ENCODE measurements at regions not wholly inside any gene's neighbourhood (a gene's known extent, or its start where the extent isn't known, plus 50 kb on each side); places are given as distances from the start of the nearest gene placed in this dataset.

DNA sequence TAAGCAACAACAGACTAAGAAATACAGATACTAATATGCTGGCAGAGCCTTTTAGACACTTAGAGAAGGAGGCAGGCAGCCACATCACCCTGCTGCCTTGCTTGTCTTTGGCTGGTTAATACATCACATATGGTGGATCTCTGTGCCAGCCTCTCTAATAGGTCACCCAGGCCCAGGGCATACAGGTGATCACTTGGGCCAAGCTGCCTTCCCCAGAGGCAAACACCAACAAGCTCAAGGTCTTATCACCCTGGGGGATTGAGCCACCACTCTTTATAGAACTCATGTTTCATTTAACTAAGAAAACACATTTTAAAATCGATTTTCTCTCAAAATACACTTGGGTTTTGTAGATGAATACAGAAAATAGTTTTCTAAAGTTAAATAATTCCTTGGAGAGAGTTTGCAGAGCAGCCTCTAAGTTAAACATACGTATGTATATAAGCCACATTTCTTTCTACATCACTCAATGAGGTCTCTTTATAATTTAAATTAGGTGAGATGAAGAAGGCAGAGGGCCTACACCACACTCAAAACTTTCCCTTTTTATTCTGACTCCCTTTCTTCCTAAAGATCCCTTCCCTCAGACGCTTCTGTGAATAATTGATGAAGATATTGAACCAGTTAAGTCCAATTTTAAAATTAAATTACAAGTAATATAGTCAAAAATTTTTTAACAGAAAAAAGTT, 556.8 kb upstream of the GHITM start:
- Mint-ChIP-seq H3K27me3 (no peaks in the 10 kb centered on the region), H3K9me3 (no peaks in the 10 kb centered on the region), H3K36me3 (ENCODE audit: low read depth) (no peaks in the 10 kb centered on the region), H3K4me3 (no peak overlapping the region), H3K27ac (no peak overlapping the region), H3K4me1 (no peaks in the 10 kb centered on the region)
- intact Hi-C loops (cut with micrococcal nuclease): no loop called here
- no peak for DNase-seq

DNA sequence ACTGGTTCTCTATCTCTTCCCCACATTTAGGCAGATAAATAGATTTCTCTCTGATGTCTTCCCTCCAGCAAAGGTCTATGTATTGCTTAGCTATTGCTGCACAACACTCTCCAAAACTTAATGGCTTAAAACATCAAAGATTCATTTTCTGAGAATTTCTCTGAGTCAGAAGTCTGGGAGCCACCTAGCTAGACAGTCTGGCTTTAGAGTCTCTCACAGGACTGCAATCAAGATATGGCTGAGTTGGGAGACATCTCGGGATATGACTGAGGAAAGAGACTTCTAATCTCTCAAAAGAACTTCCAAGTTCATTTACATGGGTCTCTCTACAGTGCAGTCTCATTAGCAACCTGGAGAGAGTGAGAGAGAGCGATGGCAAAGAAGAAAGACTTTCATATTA, 553.6 kb upstream of the GHITM start:
- Mint-ChIP-seq H3K4me1 (no peaks in the 10 kb centered on the region), H3K4me3 (no peak overlapping the region), H3K9me3 (no peaks in the 10 kb centered on the region), H3K27me3 (no peaks in the 10 kb centered on the region), H3K36me3 (ENCODE audit: low read depth) (no peaks in the 10 kb centered on the region), H3K27ac (no peak overlapping the region)
- intact Hi-C loops (cut with micrococcal nuclease): no loop called here
- no peak for DNase-seq

DNA sequence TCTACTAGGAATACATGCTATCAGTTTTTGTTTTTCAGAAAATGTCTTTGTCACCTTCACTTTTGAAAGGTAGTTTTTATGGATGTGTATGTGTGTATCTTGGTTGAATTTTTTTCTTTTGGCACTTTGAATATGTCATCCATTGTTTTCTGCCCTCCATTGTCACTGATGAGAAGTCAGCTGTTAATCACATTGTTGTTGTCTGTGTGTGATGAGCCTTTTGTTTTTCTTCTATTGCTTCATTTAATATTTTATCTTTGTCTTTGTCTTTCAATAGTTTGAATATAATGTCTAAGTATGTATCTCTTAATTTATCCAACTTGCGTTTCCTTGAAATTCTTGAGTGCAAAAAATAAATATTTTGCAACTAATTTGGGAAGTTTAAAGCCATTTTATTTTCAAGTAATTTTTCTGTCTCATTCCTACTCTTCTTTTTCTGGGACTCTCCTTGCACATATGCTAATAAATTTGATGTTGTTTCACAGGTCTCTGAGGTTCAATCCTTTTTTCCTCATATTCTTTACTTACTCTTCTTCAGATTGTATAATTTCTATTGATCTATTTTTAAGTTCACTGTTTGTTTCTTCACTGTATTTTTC, 546.9 kb upstream of the GHITM start:
- Mint-ChIP-seq H3K9me3 (peaks cover 7% of the 10 kb centered on the region), H3K27ac (no peak overlapping the region), H3K27me3 (no peaks in the 10 kb centered on the region), H3K4me3 (no peak overlapping the region), H3K4me1 (no peaks in the 10 kb centered on the region), H3K36me3 (ENCODE audit: low read depth) (no peaks in the 10 kb centered on the region)
- intact Hi-C loops (cut with micrococcal nuclease): no loop called here
- no peak for DNase-seq

DNA sequence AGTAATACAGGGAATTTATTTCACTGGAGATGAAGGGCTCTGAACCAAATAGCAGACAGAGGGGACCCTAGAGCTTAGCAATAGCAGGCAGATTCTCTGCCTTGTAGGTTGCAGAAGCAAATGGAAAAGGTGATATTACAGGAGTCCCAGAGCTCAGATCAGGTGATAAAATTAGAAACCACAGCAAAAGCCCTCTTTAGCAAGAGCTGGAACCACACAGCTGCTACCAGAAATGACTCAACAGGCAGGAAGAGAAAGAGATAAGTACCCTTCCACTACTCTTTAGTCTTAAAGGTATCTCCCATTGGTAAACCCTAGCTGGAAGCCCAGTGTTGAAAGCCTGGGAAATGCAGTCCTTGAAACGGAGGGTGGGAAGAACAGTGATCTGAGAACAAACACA, 535.6 kb upstream of the GHITM start:
- Mint-ChIP-seq H3K4me1 (peaks cover 3% of the 10 kb centered on the region), H3K36me3 (ENCODE audit: low read depth) (no peaks in the 10 kb centered on the region), H3K27ac (no peak overlapping the region), H3K9me3 (peaks cover 5% of the 10 kb centered on the region), H3K4me3 (no peak overlapping the region), H3K27me3 (no peaks in the 10 kb centered on the region)
- intact Hi-C loops (cut with micrococcal nuclease): loop anchor here (10.0 kb wide), 1 partner anchor 81 kb away; no protein-coding TSS in a partner anchor
- DNase-seq: no peak

DNA sequence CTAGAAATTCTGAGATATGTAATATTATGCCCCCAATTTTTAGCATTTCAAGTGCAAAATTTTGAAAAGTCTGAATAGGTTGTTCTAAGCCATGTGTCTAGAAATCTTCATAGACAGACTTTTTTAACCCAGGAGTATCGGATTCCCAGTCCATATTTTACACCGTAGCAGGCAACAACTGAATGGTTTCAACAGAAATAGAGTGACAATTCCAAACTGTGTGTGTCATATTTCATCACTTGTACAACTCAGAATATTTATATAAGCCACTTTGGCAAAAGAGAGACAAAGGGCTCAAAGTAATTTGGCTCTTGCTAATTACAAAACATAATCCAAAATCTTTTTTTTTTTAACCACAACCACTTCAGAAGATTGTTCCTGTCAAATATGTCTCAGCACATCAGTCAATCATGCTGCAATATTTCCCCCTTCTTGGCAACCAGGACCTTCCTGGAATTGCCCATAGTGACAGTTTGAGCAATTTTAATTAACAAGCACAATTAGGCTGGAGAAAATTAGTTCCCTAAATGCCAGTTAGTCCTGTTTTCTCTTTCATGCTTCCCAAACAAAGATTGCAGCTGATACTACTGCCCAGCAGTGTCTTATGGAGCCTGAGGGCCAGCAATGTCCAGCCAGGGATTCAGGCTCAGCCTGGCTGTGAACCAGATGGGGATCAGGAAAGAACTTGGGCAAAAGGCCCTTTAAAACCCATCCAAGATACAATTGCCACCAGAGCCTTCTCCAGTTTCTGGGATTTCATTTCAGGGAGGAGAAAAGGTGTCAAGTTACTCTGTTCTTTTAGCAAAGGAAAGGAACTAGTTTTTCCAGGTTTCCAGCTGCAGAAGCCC, 533.3 kb upstream of the GHITM start:
- Mint-ChIP-seq H3K27ac (no peak overlapping the region), H3K9me3 (no peaks in the 10 kb centered on the region), H3K27me3 (no peaks in the 10 kb centered on the region), H3K36me3 (ENCODE audit: low read depth) (no peaks in the 10 kb centered on the region), H3K4me3 (no peak overlapping the region), H3K4me1 (peaks cover 3% of the 10 kb centered on the region)
- intact Hi-C loops (cut with micrococcal nuclease): loop anchor here (10.0 kb wide), 1 partner anchor 79 kb away; no protein-coding TSS in a partner anchor
- DNase-seq: no peak

DNA sequence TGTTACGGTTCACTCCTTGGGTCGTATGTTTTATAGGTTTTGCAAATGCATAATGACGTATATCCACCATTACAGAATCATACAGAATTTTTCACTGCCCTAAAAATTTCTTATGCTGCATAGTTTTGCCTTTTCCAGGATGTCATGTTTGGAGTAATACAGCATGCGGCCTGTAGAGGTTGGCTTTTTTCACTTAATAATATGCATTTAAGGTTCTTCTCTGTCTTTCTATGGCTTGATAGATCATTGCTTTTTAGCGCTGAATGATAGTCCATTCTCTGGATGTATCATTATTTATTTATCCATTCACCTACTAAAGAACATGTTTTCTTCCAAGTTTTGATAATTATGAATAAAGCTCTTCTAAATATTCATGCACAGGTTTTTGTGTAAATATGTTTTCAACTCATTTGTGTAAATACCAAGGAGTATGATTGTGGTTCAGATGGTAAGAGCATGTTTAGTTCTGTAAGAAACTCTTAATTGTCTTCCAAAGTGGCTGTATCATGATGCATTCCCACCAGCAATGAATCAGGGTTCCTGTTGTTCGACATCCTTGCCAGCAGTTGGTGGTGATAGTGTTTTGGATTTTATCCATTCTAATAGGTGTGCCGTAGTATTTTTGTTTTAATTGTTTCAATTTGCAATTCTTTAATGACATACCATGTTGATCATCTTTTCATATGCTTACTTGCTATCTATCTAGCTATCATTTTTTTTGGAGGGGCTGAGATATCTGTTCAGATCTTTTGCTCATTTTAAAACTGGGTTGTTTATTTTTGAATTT, 531.2 kb upstream of the GHITM start:
- no peaks in the 10 kb centered on the region for H3K9me3 Mint-ChIP-seq
- no peaks in the 10 kb centered on the region for H3K36me3 Mint-ChIP-seq (ENCODE audit: low read depth)
- no peaks in the 10 kb centered on the region for H3K27me3 Mint-ChIP-seq
- H3K27ac Mint-ChIP-seq: no peak overlapping the region
- peaks cover 3% of the 10 kb centered on the region for H3K4me1 Mint-ChIP-seq
- DNase-seq: no peak
- no peak overlapping the region for H3K4me3 Mint-ChIP-seq
- intact Hi-C loops (cut with micrococcal nuclease): loop anchor here (10.0 kb wide), 1 partner anchor 77 kb away; no protein-coding TSS in a partner anchor

DNA sequence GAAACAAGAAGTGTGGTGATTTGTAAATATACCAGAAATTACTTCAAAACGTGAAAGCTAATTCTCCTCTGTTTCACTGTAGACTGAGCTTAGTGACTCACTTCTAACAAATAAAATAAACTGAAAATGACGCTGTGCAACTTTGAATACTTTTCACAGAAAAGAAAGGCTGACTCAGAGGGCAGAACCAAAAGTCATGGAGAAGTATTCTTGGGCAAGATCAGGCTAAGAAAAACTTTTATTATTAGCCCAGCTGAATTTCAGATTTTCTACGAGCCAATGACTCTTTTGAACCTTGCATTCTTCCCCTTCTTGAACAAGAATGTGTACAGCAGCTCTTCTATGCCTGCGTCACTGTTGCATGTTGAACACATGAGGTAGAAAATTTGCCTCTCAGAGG, 527.3 kb upstream of the GHITM start:
- DNase-seq: no peak
- Mint-ChIP-seq H3K27ac (no peak overlapping the region), H3K9me3 (no peaks in the 10 kb centered on the region), H3K4me1 (no peaks in the 10 kb centered on the region), H3K27me3 (no peaks in the 10 kb centered on the region), H3K4me3 (no peak overlapping the region), H3K36me3 (ENCODE audit: low read depth) (no peaks in the 10 kb centered on the region)
- intact Hi-C loops (cut with micrococcal nuclease): no loop called here

DNA sequence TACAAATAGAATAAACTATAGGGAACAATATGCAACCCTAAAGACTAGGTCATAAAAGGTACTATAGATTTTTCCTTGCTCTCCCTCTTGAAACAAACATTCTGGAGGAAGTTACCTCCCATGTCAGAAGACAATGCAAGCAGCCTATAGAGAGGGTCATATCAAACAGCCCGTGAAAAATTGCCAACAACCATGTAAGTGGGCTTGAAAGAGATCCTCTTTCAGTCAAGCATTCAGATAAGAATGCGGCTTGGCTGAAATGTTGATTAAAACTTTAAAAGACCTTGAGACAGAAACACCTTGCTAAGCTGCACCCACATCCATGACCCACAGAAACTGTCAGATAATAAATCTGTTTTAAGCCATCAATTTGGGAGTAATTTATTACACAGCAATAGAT, 526.6 kb upstream of the GHITM start:
- Mint-ChIP-seq H3K4me1 (no peaks in the 10 kb centered on the region), H3K27me3 (no peaks in the 10 kb centered on the region), H3K9me3 (no peaks in the 10 kb centered on the region), H3K4me3 (no peak overlapping the region), H3K36me3 (ENCODE audit: low read depth) (no peaks in the 10 kb centered on the region), H3K27ac (no peak overlapping the region)
- intact Hi-C loops (cut with micrococcal nuclease): no loop called here
- DNase-seq: no peak

DNA sequence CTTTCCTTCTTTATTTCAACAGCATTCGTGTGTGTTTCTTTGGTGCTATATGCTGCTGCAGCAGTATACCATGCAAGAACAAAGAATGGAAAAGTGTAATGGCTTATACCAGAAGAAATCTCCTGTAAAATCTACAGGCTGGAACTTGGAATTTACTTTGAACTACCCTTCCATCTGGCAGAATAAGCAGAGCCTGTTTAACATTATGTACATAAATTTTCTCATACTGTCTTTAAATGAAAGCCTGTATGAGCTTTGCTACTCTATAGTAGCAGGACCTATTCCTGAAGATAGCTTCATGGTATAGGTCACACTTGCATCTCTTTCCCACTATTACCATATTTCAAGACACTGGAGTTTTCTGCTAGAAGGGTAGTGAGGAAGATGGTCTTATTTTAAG, 522.1 kb upstream of the GHITM start:
- no peaks in the 10 kb centered on the region for H3K27me3 Mint-ChIP-seq
- no peak for DNase-seq
- no peaks in the 10 kb centered on the region for H3K4me1 Mint-ChIP-seq
- peaks cover 5% of the 10 kb centered on the region for H3K9me3 Mint-ChIP-seq
- intact Hi-C loops (cut with micrococcal nuclease): no loop called here
- H3K27ac Mint-ChIP-seq: no peak overlapping the region
- no peaks in the 10 kb centered on the region for H3K36me3 Mint-ChIP-seq (ENCODE audit: low read depth)
- H3K4me3 Mint-ChIP-seq: no peak overlapping the region

DNA sequence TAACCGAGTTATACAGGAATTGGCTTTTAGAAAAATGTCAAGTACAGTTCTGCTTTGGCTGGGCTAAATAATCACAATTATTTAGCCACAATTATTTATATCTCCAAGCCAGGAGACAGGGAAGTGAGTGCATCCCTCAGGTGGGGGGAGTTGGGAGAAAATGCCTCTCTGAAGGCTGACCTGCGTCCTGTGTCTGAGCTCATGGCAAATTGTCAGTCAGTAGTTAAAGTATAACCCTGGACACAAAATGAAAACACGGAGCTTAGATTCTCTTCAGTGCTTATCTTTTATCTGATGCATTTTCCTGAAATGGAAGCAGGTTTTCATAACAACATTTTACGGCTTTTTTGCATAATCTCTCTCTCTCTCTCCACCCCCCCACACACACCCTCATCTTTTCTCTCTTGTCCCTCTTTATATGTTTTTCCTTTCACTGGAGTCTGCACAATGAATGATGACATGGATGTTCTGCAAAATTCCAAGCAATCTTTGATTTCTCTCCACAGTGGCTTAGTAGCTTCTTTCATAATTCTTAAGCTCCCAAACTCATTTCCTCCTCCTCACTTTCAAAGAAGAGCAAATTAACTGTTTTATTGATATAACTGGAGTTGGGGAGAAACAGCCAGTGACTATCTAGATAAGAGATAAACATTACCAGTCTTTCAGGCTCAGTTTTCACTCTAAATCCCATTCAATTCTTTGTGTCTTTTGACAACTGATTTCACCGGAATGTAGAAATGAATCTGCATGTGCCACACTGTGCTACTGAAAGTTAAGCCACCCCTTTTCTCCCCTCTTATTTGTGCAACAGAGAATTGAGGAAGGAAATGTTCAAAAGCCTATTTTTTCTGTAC, 521.4 kb upstream of the GHITM start:
- Mint-ChIP-seq H3K36me3 (ENCODE audit: low read depth) (no peaks in the 10 kb centered on the region), H3K4me3 (no peak overlapping the region), H3K4me1 (no peaks in the 10 kb centered on the region), H3K27ac (no peak overlapping the region), H3K27me3 (no peaks in the 10 kb centered on the region), H3K9me3 (peaks cover 5% of the 10 kb centered on the region)
- intact Hi-C loops (cut with micrococcal nuclease): no loop called here
- DNase-seq: no peak

DNA sequence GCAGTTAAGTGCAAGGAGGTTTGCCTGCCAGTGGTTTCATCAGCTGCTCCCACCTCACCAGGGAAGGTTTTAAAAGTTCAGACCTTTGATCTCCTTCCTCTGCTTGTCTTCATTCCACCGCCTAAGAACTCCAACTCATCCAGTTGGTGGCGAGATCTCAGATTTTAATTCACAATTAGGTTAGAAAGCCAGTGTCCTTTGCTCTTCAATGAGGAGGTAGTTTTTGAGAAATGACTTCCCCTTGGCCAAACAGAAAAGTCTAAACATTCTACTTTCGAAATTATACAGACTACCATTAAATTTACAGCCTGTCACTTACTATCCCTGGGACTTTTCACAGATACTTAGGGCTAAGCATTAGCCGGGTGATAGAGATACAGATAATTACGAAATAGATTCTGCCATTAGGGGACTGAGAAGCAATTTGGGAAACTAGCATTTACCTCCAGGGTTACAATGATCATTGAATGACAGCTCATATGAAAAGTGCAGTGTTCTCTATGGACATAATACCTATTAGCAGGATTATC, 513.4 kb upstream of the GHITM start:
- no peaks in the 10 kb centered on the region for H3K36me3 Mint-ChIP-seq (ENCODE audit: low read depth)
- intact Hi-C loops (cut with micrococcal nuclease): no loop called here
- H3K27ac Mint-ChIP-seq: no peak overlapping the region

DNA sequence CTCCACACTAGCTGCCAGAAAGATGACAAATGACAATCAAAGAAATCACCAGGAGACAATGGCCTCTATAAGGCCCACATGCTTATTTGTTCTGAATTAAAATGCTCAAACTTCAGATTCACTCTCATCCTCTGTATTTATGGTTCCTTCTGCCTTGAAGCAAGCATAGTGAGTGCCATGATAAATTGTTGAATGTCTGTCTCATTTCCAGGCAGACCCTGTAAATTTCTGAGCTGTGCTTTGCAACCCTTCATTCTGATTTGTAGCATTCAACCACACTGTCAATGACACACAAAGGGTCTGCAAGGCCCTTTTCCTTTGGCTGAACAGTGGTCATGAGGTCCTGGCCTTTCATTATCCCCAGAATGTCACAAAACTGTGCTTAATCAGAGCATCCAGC, 506.6 kb upstream of the GHITM start:
- DNase-seq: no peak
- Mint-ChIP-seq H3K27ac (no peak overlapping the region), H3K4me3 (no peak overlapping the region), H3K27me3 (no peaks in the 10 kb centered on the region), H3K4me1 (no peaks in the 10 kb centered on the region), H3K9me3 (no peaks in the 10 kb centered on the region), H3K36me3 (ENCODE audit: low read depth) (no peaks in the 10 kb centered on the region)
- intact Hi-C loops (cut with micrococcal nuclease): no loop called here

More for the DNA sequence above, 513.4 kb upstream of the GHITM start:
- H3K27me3 Mint-ChIP-seq: no peaks in the 10 kb centered on the region
- H3K4me3 Mint-ChIP-seq: no peak overlapping the region
- no peak for DNase-seq
- no peaks in the 10 kb centered on the region for H3K4me1 Mint-ChIP-seq
- peaks cover 5% of the 10 kb centered on the region for H3K9me3 Mint-ChIP-seq

DNA sequence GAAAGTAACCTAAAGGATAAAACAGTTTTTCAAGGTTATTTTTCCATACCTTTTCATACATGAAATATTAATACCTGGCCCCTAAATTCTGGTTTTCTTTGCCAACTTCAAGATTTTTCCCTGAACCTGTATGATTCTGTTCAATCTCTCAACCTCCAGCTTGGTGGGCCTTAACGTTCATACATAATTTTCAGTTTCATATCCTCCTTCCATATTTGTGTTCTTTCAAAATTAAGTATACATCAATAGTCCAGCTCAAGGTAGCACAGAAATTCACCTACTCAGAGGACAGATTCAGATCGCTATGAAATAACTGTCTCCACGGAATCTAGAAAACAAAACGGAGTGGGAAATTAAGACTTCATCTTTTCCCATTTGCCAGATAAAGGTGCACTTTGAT, 505.8 kb upstream of the GHITM start:
- Mint-ChIP-seq H3K27ac (no peak overlapping the region), H3K27me3 (no peaks in the 10 kb centered on the region), H3K4me1 (no peaks in the 10 kb centered on the region), H3K4me3 (no peak overlapping the region), H3K9me3 (no peaks in the 10 kb centered on the region), H3K36me3 (ENCODE audit: low read depth) (no peaks in the 10 kb centered on the region)
- no peak for DNase-seq
- intact Hi-C loops (cut with micrococcal nuclease): no loop called here

Data from activated CD4-positive, alpha-beta T cell treated with anti-CD3 and anti-CD28 coated beads, Interleukin-2, amount 10 ng/mL, durations not matched to agents 24 days and 14 days (primary cell).